IgD-negative memory B cell (primary cell): ENCODE measurements at regions not wholly inside any gene's neighbourhood (a gene's known extent, or its start where the extent isn't known, plus 50 kb on each side); places are given as distances from the start of the nearest gene placed in this dataset.

ENCODE experiments used
- H3K27ac Mint-ChIP-seq, 3 donors: one replicate each; pipeline ENCODE4 v1.8.0; 2020 to 2022; ENCODE audit warnings: mild to moderate bottlenecking in 3 of 3, mixed read lengths in 3 of 3, moderate library complexity in 1 of 3
- H3K27me3 Mint-ChIP-seq: one replicate; pipeline ENCODE4 v1.8.0; 2021; ENCODE audit warnings: mixed read lengths
- H3K36me3 Mint-ChIP-seq: one replicate; pipeline ENCODE4 v1.8.0; 2020; ENCODE audit warnings: mild to moderate bottlenecking, mixed read lengths
- H3K4me1 Mint-ChIP-seq, 3 donors: one replicate each; pipeline ENCODE4 v1.8.0; 2020 to 2022; ENCODE audit warnings: mixed read lengths in 3 of 3, mild to moderate bottlenecking in 1 of 3
- H3K4me3 Mint-ChIP-seq, 4 donors: one replicate each; pipeline ENCODE4 v1.8.0; 2020 to 2022; ENCODE audit warnings: mild to moderate bottlenecking in 4 of 4, mixed read lengths in 4 of 4, moderate library complexity in 3 of 4
- H3K9me3 Mint-ChIP-seq, 3 donors: one replicate each; pipeline ENCODE4 v1.8.0; 2020 to 2021; ENCODE audit warnings: mixed read lengths in 3 of 3, mild to moderate bottlenecking in 1 of 3

GRCh38 chr5:158163451-158164295 lies 304.7 kb upstream of the CLINT1 start:
- Mint-ChIP-seq H3K36me3 (peaks cover 3% of the 10 kb centered on the region), H3K27ac (no peak overlapping the region), H3K4me3 (no peak overlapping the region), H3K27me3 (peaks cover 3% of the 10 kb centered on the region), H3K4me1 (peaks cover 0 to 2% (median 0%) of the 10 kb centered on the region in 3 donors), H3K9me3 (no peaks in the 10 kb centered on the region)

DNA sequence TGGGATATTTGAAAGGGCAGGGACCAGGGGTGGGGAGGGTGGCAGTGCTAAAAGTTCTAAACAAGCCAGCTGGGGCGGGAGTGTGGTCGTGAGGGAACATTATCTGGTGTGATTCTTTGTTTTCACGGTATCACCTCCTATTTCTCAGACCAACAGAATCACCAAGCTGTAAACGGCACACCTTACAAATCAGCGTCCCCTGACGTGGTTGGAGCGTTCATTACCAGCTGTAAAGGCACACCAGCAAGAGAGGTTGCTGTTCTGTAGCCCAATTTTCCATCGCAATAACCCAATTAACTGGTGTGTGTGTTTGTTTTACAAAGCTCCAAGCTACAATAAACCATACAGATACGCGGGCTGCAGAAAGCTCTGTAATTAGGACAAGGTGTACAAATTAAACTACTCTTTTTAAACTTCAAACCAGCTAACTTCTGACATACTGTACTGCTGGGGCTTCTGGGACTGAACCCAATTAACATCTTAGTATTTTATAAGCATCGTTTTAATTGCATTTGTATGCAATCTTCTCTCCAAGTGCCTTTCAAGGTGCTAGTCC lies 303.6 kb upstream of the CLINT1 start:
- Mint-ChIP-seq H3K9me3 (peaks cover 0 to 4% (median 0%) of the 10 kb centered on the region in 3 donors), H3K27me3 (peaks cover 3% of the 10 kb centered on the region), H3K27ac (no peak overlapping the region), H3K4me3 (no peak overlapping the region), H3K36me3 (peaks cover 5% of the 10 kb centered on the region), H3K4me1 (peaks cover 0 to 2% (median 0%) of the 10 kb centered on the region in 3 donors)

- Mint-ChIP-seq H3K4me1 (peaks cover 0 to 2% (median 0%) of the 10 kb centered on the region in 3 donors), H3K27me3 (peaks cover 4% of the 10 kb centered on the region), H3K4me3 (no peak overlapping the region), H3K36me3 (peaks cover 6% of the 10 kb centered on the region), H3K9me3 (peaks cover 0 to 4% (median 0%) of the 10 kb centered on the region in 3 donors), H3K27ac (no peak overlapping the region)
These were observed 303.1 kb upstream of the CLINT1 start for GRCh38 chr5:158162026-158162425.

GRCh38 chr5:158159621-158160020 lies 300.7 kb upstream of the CLINT1 start:
- peak overlapping the region in 1 of 3 donors; percentile 2 for H3K27ac Mint-ChIP-seq
- no peak overlapping the region for H3K4me3 Mint-ChIP-seq
- peaks cover 0 to 4% (median 0%) of the 10 kb centered on the region in 3 donors for H3K9me3 Mint-ChIP-seq
- peaks cover 8% of the 10 kb centered on the region for H3K27me3 Mint-ChIP-seq
- H3K4me1 Mint-ChIP-seq, result peaks cover 0 to 2% (median 0%) of the 10 kb centered on the region in 3 donors
- H3K36me3 Mint-ChIP-seq, result peaks cover 5% of the 10 kb centered on the region

- H3K4me1 Mint-ChIP-seq, result peaks cover 0 to 2% (median 0%) of the 10 kb centered on the region in 3 donors
- no peak overlapping the region for H3K27ac Mint-ChIP-seq
- no peak overlapping the region for H3K4me3 Mint-ChIP-seq
- peaks cover 0 to 4% (median 0%) of the 10 kb centered on the region in 3 donors for H3K9me3 Mint-ChIP-seq
- H3K36me3 Mint-ChIP-seq, result peaks cover 4% of the 10 kb centered on the region
- peaks cover 8% of the 10 kb centered on the region for H3K27me3 Mint-ChIP-seq
These were observed 297.0 kb upstream of the CLINT1 start for GRCh38 chr5:158155811-158156505.

- Mint-ChIP-seq H3K27me3 (peaks cover 11% of the 10 kb centered on the region), H3K36me3 (peaks cover 4% of the 10 kb centered on the region), H3K4me3 (no peak overlapping the region), H3K27ac (no peak overlapping the region), H3K4me1 (peaks cover 0 to 2% (median 0%) of the 10 kb centered on the region in 3 donors), H3K9me3 (peaks cover 0 to 4% (median 0%) of the 10 kb centered on the region in 3 donors)
These were observed 296.1 kb upstream of the CLINT1 start for GRCh38 chr5:158155067-158155466.

DNA sequence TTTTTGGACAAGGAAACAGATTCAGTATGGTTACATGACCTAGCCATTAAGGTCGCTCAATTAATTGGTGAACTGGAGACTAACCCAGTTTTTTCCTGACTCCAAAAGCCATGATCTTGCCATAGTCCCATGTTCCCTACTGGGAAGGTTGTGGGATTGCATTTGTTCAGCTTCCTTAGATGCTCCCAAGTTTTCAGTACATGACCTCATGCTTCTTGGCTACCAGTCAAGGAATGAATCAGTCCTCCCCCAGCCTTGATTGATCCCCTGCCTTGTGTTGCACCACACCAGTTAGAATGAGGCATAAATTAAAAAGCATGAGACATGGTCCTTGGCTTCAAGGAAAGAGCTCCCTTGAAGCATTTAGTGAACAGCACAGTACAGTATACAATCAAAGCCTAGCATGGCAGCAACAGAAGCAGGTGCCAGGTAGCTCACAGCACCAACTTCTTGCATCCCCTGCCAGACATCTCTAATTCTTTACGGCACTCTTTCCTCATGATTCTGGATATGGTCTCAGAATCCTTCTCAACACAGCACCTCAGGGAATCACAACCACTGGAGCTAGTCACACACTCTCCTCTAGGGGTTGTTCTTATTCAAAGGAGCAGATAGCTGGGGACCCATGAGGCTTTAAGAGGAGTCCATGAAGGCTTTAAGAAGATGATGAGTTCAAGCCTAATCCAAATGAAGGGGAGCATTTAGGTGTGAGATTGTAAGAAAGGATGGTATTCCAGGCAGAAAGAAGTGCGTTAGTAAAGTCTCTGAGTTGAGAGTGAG lies 295.5 kb upstream of the CLINT1 start:
- H3K27me3 Mint-ChIP-seq, result peaks cover 13% of the 10 kb centered on the region
- H3K9me3 Mint-ChIP-seq, result peaks cover 0 to 4% (median 0%) of the 10 kb centered on the region in 3 donors
- peaks cover 4% of the 10 kb centered on the region for H3K36me3 Mint-ChIP-seq

GRCh38 chr5:158153508-158153907 lies 294.6 kb upstream of the CLINT1 start:
- no peak overlapping the region for H3K4me3 Mint-ChIP-seq
- peaks cover 0 to 4% (median 0%) of the 10 kb centered on the region in 3 donors for H3K9me3 Mint-ChIP-seq
- H3K27me3 Mint-ChIP-seq, result peaks cover 13% of the 10 kb centered on the region
- peaks cover 3% of the 10 kb centered on the region for H3K36me3 Mint-ChIP-seq
- no peak overlapping the region for H3K27ac Mint-ChIP-seq
- H3K4me1 Mint-ChIP-seq, result peaks cover 0 to 3% (median 2%) of the 10 kb centered on the region in 3 donors

More for the DNA sequence above, 295.5 kb upstream of the CLINT1 start:
- peaks cover 0 to 2% (median 1%) of the 10 kb centered on the region in 3 donors for H3K4me1 Mint-ChIP-seq
- H3K27ac Mint-ChIP-seq, result no peak overlapping the region
- no peak overlapping the region for H3K4me3 Mint-ChIP-seq

DNA sequence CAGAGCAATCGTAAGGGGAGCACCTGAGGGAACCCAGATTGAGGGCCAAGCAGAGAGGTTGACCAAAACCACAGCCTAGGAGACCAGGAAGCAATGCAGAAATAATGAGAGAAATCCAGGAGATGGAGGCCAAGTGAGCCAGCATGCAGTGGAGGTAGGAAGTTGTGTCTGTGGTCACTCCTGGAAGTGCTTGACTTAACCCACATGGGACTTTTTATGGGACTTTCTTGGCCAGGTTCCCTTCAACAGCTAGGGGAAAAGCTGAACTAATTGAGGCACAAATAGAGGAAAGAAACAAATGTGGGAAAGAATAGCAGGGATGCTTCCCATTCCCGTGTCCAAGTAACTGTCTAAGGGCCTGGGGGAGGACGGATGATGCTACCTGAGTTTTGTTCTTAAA lies 293.2 kb upstream of the CLINT1 start:
- H3K36me3 Mint-ChIP-seq, result peaks cover 2% of the 10 kb centered on the region

DNA sequence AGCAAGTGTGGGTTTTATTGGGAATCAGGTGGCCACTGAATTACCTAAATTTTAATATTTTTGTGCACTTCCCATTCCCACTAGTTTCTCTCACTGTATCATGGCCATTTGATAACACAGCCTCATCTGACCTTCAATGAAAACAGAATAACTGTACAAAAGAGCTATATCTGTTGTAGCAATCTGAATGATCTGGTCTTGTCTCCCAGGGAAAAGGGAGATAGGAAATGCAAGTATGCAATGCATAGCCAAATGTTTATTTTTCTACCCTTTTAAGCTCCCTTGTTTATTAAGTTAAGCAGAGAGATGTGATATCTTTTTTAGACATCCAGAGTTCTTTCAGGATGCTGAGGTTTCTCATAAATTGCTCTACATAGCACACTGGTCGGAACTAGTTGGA lies 288.3 kb upstream of the CLINT1 start:
- Mint-ChIP-seq H3K27ac (peak overlapping the region in 1 of 3 donors; percentile 36), H3K9me3 (no peaks in the 10 kb centered on the region), H3K4me3 (no peak overlapping the region), H3K27me3 (peaks cover 6% of the 10 kb centered on the region), H3K4me1 (peaks cover 0 to 5% (median 0%) of the 10 kb centered on the region in 3 donors), H3K36me3 (no peaks in the 10 kb centered on the region)

More for the DNA sequence above, 293.2 kb upstream of the CLINT1 start:
- peaks cover 13% of the 10 kb centered on the region for H3K27me3 Mint-ChIP-seq
- H3K27ac Mint-ChIP-seq, result no peak overlapping the region
- H3K4me3 Mint-ChIP-seq, result no peak overlapping the region
- H3K9me3 Mint-ChIP-seq, result no peaks in the 10 kb centered on the region
- peaks cover 0 to 3% (median 0%) of the 10 kb centered on the region in 3 donors for H3K4me1 Mint-ChIP-seq

DNA sequence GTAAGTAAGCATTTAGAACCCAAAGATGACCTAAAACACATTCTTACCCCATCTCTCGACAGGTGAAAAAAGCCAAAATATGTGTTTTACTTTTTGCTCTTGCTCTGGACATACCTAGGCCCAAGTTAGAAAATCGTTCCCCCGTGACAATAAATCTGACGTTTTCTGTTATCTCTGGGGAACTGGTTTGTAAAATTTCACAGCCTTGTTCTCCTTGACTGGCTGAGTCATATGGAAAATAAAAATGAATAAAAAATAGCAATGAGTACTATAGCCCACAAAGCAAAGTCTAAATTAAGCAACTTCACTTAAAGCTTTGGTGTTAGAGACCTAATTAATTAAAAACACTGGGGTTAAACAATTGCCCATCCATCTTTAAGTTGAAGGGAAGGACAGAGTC lies 286.9 kb upstream of the CLINT1 start:
- peaks cover 7% of the 10 kb centered on the region for H3K27me3 Mint-ChIP-seq
- H3K4me1 Mint-ChIP-seq, result peaks cover 0 to 5% (median 0%) of the 10 kb centered on the region in 3 donors
- no peak overlapping the region for H3K4me3 Mint-ChIP-seq
- H3K36me3 Mint-ChIP-seq, result no peaks in the 10 kb centered on the region
- no peak overlapping the region for H3K27ac Mint-ChIP-seq
- no peaks in the 10 kb centered on the region for H3K9me3 Mint-ChIP-seq

DNA sequence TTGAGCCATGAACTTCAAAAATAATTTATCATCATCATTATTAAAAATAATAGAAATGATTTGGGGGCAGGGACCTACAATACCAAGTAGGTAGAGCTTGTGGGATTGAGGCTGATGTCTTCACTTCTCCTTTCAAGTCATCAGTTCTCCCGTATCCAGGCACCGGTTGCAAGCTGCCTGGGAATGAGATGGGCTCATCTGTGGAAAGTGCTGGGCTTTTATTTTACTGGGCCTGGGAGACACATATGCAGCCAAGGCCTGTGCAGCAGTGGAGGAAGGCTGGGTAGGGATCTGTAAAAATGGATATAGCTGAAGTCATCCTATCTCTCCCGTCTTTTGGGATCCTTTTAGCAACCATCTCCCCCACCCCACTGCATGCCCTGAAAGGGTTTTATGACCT lies 284.1 kb upstream of the CLINT1 start:
- Mint-ChIP-seq H3K36me3 (no peaks in the 10 kb centered on the region), H3K4me3 (no peak overlapping the region), H3K4me1 (peaks cover 0 to 3% (median 0%) of the 10 kb centered on the region in 3 donors), H3K9me3 (no peaks in the 10 kb centered on the region), H3K27me3 (peaks cover 3% of the 10 kb centered on the region), H3K27ac (no peak overlapping the region)

DNA sequence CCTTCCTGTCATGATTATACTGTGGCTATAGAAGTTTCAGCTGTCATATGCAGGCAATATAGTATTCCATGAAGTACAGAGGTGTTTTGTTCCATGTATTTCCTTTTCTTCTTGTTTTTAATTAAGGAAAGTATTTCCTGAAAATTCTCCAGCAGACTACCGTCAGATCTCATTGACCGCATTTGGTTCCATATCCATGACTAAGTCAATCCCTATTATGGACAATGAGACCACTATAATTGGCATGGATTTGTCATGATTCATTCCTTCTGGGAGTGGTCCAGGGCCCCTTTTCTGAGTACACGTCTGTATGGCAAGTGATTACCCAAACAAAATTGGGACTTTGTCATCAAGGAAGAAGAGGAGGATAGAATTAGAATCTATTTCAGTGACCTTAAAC lies 283.2 kb upstream of the CLINT1 start:
- peaks cover 0 to 3% (median 0%) of the 10 kb centered on the region in 3 donors for H3K4me1 Mint-ChIP-seq
- no peaks in the 10 kb centered on the region for H3K36me3 Mint-ChIP-seq
- H3K9me3 Mint-ChIP-seq, result no peaks in the 10 kb centered on the region
- H3K27ac Mint-ChIP-seq, result no peak overlapping the region
- H3K4me3 Mint-ChIP-seq, result no peak overlapping the region
- peaks cover 3% of the 10 kb centered on the region for H3K27me3 Mint-ChIP-seq

GRCh38 chr5:158140120-158140731 lies 281.3 kb upstream of the CLINT1 start:
- no peaks in the 10 kb centered on the region for H3K9me3 Mint-ChIP-seq
- no peaks in the 10 kb centered on the region for H3K4me1 Mint-ChIP-seq
- H3K36me3 Mint-ChIP-seq, result no peaks in the 10 kb centered on the region
- H3K27ac Mint-ChIP-seq, result no peak overlapping the region
- H3K27me3 Mint-ChIP-seq, result peaks cover 4% of the 10 kb centered on the region
- no peak overlapping the region for H3K4me3 Mint-ChIP-seq
